ENCODE measurements at regions not wholly inside any gene's neighbourhood (a gene's known extent, or its start where the extent isn't known, plus 50 kb on each side); places are given as distances from the start of the nearest gene placed in this dataset.

- DNase-seq (ENCODE audit: low spot score) (no peak), ATAC-seq (ENCODE audit: low FRiP score) (no peak)
- TF ChIP-seq, protein P1, sequence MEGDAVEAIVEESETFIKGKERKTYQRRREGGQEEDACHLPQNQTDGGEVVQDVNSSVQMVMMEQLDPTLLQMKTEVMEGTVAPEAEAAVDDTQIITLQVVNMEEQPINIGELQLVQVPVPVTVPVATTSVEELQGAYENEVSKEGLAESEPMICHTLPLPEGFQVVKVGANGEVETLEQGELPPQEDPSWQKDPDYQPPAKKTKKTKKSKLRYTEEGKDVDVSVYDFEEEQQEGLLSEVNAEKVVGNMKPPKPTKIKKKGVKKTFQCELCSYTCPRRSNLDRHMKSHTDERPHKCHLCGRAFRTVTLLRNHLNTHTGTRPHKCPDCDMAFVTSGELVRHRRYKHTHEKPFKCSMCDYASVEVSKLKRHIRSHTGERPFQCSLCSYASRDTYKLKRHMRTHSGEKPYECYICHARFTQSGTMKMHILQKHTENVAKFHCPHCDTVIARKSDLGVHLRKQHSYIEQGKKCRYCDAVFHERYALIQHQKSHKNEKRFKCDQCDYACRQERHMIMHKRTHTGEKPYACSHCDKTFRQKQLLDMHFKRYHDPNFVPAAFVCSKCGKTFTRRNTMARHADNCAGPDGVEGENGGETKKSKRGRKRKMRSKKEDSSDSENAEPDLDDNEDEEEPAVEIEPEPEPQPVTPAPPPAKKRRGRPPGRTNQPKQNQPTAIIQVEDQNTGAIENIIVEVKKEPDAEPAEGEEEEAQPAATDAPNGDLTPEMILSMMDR (IDR thresholded peaks at IDR 0.05), result no peak
Measured at GRCh38 chr5:28463728-28464127, 1425.3 kb upstream of the CDH9 start.

DNA sequence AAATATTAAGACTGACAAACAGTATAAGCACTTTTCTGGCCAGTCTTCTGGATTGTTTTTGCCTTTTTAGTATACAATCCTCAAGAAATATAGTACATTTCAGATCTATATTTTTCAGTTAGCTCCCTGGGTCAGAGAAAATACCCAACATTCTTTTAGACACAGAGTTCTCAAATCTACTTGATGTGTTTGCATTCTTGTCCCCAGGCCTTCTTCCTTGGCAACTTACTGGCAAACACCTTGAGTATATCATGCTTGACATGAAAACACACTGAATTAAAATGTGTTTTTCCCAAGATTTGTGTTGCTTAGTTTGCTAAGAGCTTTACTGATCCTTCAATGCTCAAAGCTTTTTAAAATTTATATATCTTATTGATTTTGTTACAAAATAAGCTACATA is 1413.1 kb upstream of the CDH9 start:
- DNase-seq (ENCODE audit: low spot score) (no peak), ATAC-seq (ENCODE audit: low FRiP score) (no peak)
- TF ChIP-seq, protein P1 (IDR thresholded peaks at IDR 0.05), result no peak

DNA sequence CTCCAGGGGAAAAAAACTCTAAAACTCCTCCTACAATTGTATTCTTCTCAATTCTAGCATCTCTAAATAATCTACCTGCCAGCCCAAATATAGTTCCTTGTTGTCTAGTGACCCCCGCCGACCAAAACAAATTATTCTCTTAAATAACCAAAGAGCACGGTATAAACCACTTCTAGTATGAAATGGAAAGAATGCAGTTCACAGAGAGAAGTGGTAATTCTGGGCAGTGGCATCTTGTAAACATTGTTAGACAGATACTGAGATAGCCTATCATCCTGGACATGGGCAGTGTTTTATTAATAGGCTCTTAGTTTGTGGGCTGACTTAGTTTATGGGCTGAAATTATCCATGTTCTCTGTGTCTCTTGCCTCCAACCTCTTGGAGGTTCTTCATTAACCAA is 1412.6 kb upstream of the CDH9 start:
- DNase-seq (ENCODE audit: low spot score), result no peak
- no peak for ATAC-seq (ENCODE audit: low FRiP score)
- TF ChIP-seq, protein P1 (IDR thresholded peaks at IDR 0.05), result no peak

GRCh38 chr5:28448791-28449190 is 1410.4 kb upstream of the CDH9 start:
- no peak for DNase-seq (ENCODE audit: low spot score)
- ATAC-seq (ENCODE audit: low FRiP score), result no peak
- TF ChIP-seq, protein P1 (IDR thresholded peaks at IDR 0.05), result no peak

GRCh38 chr5:28430565-28431178 is 1392.3 kb upstream of the CDH9 start:
- no peak for ATAC-seq (ENCODE audit: low FRiP score)
- TF ChIP-seq, protein P1 (IDR thresholded peaks at IDR 0.05), result no peak
- DNase-seq (ENCODE audit: low spot score), result no peak

DNA sequence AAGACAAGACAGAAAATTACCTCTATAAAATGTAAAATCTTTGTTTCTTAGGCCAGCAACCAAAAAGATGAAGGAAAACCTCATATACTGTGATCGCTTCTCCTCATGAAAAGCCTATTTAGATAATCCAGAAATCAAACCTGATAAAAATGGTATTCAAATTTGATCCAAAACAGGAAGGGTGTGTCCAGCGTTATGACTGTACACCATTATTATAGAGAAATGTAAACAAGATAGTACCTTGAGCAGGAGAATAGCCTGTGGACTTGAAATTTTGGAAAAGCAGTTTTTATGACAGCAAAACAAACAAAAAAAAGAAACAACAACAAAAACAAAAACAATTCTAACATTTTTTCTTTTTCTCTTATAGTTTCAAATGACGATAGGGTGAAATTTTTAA is 1382.8 kb upstream of the CDH9 start:
- ATAC-seq (ENCODE audit: low FRiP score) (no peak), DNase-seq (ENCODE audit: low spot score) (no peak)
- TF ChIP-seq, protein P1 (IDR thresholded peaks at IDR 0.05), result no peak

DNA sequence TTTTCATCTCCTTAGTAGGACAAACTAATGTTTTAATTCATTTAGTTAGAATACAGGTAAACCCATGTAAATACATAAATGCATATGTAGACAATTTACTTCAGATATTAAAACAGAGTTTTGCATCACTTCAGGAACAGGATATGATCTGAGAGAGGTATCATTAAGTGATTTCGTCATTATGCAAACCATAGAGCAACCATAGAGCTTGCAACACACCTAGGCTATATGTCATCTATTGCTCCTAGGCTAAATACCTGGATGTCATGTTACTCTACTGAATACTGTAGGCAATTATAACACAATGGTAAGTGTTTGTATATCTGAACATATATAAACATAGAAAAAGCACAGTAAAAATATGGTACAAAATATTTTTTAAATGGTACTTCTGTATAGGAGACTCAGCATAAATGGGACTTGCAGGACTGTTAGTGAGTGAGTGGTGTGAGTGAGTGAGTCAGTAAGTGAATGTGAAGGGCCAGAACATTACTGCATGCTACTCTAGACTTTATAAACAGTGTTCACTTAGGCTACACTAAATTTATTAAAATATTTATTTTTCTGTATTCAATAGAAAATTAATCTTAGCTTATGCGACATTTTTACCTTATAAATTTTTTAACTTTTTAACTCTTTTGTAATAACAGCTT is 1377.5 kb upstream of the CDH9 start:
- DNase-seq (ENCODE audit: low spot score), result no peak
- TF ChIP-seq, protein P1 (IDR thresholded peaks at IDR 0.05), result no peak
- ATAC-seq (ENCODE audit: low FRiP score), result no peak
